ENCODE measurements at regions not wholly inside any gene's neighbourhood (a gene's known extent, or its start where the extent isn't known, plus 50 kb on each side); places are given as distances from the start of the nearest gene placed in this dataset.

GRCh38 chr2:236968880-236969534, 116.7 kb upstream of the COPS8 start:
- Mint-ChIP-seq H3K36me3 (no peaks in the 10 kb centered on the region), H3K4me1 (peaks cover 60% of the 10 kb centered on the region), H3K4me3 (no peak overlapping the region), H3K9me3 (no peaks in the 10 kb centered on the region), H3K27ac (no peak overlapping the region), H3K27me3 (ENCODE audit: low read depth) (peaks cover 8% of the 10 kb centered on the region; the same call in 1 of the 2 replicates)
- no peak for DNase-seq (ENCODE audit: low spot score)
- TF ChIP-seq FOXK1 (CRISPR knock-in tag; IDR thresholded peaks at IDR 0.05) (no peak), MLX (CRISPR knock-in tag; IDR thresholded peaks at IDR 0.05) (no peak), ESRRA (CRISPR knock-in tag; IDR thresholded peaks at IDR 0.05; ENCODE audit: borderline replicate concordance) (no peak), ZNF423 (CRISPR knock-in tag; IDR thresholded peaks at IDR 0.05) (no peak), SP1 (CRISPR knock-in tag; conservative IDR thresholded peaks at IDR 0.05) (no peak), MAX (CRISPR knock-in tag; IDR thresholded peaks at IDR 0.05) (no peak), E2F5 (CRISPR knock-in tag; IDR thresholded peaks at IDR 0.05) (no peak), ZNF263 (CRISPR knock-in tag; IDR thresholded peaks at IDR 0.05; ENCODE audit: low read depth) (no peak)
- ChIA-PET POLR2A (no interaction called here), CTCF (no interaction called here)
- ATAC-seq: no peak

- ChIA-PET POLR2A (no interaction called here), CTCF (no interaction called here)
- Mint-ChIP-seq H3K4me3 (no peak overlapping the region), H3K36me3 (no peaks in the 10 kb centered on the region), H3K27ac (no peak overlapping the region), H3K9me3 (no peaks in the 10 kb centered on the region; the same call in 1 of the 2 replicates), H3K27me3 (ENCODE audit: low read depth) (peaks cover 3% of the 10 kb centered on the region; the same call in 1 of the 2 replicates), H3K4me1 (peaks cover 65% of the 10 kb centered on the region)
- DNase-seq (ENCODE audit: low spot score): no peak
- no peak for TF ChIP-seq TEAD1 (CRISPR knock-in tag; IDR thresholded peaks at IDR 0.05)
- no peak for TF ChIP-seq ZNF512 (CRISPR knock-in tag; IDR thresholded peaks at IDR 0.05; ENCODE audit: borderline replicate concordance)
- TF ChIP-seq FOXP4 (CRISPR knock-in tag; IDR thresholded peaks at IDR 0.05): no peak
- TF ChIP-seq OVOL2 (CRISPR knock-in tag; IDR thresholded peaks at IDR 0.05; ENCODE audit: borderline replicate concordance): no peak
- TF ChIP-seq ZBTB21 (CRISPR knock-in tag; IDR thresholded peaks at IDR 0.05; ENCODE audit: borderline replicate concordance): no peak
- TF ChIP-seq HMGA2 (CRISPR knock-in tag; IDR thresholded peaks at IDR 0.05): no peak
- TF ChIP-seq IRF2 (CRISPR knock-in tag; IDR thresholded peaks at IDR 0.05; ENCODE audit: borderline replicate concordance, low read depth): no peak
- TF ChIP-seq NR3C1 (CRISPR knock-in tag; conservative IDR thresholded peaks at IDR 0.05; ENCODE audit: low read depth): no peak
- TF ChIP-seq GTF2I (CRISPR knock-in tag; conservative IDR thresholded peaks at IDR 0.05): no peak
- no peak for TF ChIP-seq CBFB (CRISPR knock-in tag; IDR thresholded peaks at IDR 0.05; ENCODE audit: low read depth)
- no peak for TF ChIP-seq PRRX2 (CRISPR knock-in tag; IDR thresholded peaks at IDR 0.05)
- no peak for ATAC-seq
Observed at GRCh38 chr2:236969767-236970655, 115.7 kb upstream of the COPS8 start.
